Gastroesophageal sphincter (tissue), 4 donors: ENCODE measurements at regions not wholly inside any gene's neighbourhood (a gene's known extent, or its start where the extent isn't known, plus 50 kb on each side); places are given as distances from the start of the nearest gene placed in this dataset.

Experiments used
- ATAC-seq: fragments of 150-250 bp; one replicate; pipeline ENCODE4 v1.9.1; 2016; ENCODE audit warnings: mild to moderate bottlenecking, moderate library complexity
- H3K27ac ChIP-seq, 4 donors: fragments of 200-600 bp; sonication (generic) in 3 of 4; 1 replicate in 3 of 4; 2 replicates in 1 of 4; pipeline ENCODE4 v1.5.1; 2016 to 2019
- H3K27me3 ChIP-seq: fragments of 200-600 bp; sonication (generic); one replicate; pipeline ENCODE4 v1.5.1; 2019
- H3K36me3 ChIP-seq, 2 donors: fragments of 200-600 bp; sonication (generic); one replicate each; pipeline ENCODE4 v1.5.1; 2019; ENCODE audit warnings: control low read depth in 1 of 2
- H3K4me1 ChIP-seq, 3 donors: fragments of 200-600 bp; sonication (generic); 1 replicate in 2 of 3; 2 replicates in 1 of 3; pipeline ENCODE4 v1.5.1; 2016 to 2019; ENCODE audit warnings: control low read depth in 2 of 3
- H3K4me3 ChIP-seq, 2 donors: fragments of 200-600 bp; sonication (generic); one replicate each; pipeline ENCODE4 v1.5.1; 2019; ENCODE audit warnings: mild to moderate bottlenecking in 1 of 2, moderate library complexity in 1 of 2
- H3K9me3 ChIP-seq, 3 donors: fragments of 200-600 bp; sonication (generic); one replicate each; pipeline ENCODE4 v1.5.1; 2017 to 2019; ENCODE audit warnings: control low read depth in 2 of 3
- CTCF ChIP-seq, 4 experiments: fragments of 200-600 bp in 2 of 4; fragments of 450-650 bp in 2 of 4; sonication (generic) in 1 of 4; IDR thresholded peaks; one replicate each; pipeline ENCODE4 v1.5.1; 2017 to 2019; ENCODE audit warnings: antibody characterized with exemption in 4 of 4, mild to moderate bottlenecking in 2 of 4, moderate library complexity in 2 of 4
- EP300 ChIP-seq: sonication (generic); formaldehyde crosslinking; IDR thresholded peaks from one replicate; pipeline ENCODE4 v1.6.1; 2017; ENCODE audit warnings: antibody characterized with exemption, mild to moderate bottlenecking
- POLR2A ChIP-seq, 2 donors: fragments of 450-650 bp; IDR thresholded peaks; one replicate each; pipeline ENCODE4 v1.6.1; 2017; ENCODE audit warnings: antibody characterized with exemption in 2 of 2, mild to moderate bottlenecking in 2 of 2, moderate library complexity in 1 of 2
- POLR2AphosphoS5 ChIP-seq: sonication (generic); formaldehyde crosslinking; IDR thresholded peaks from one replicate; pipeline ENCODE4 v1.6.1; 2017; ENCODE audit warnings: antibody characterized with exemption
- WGBS, 2 donors: methylation state at CpG; one replicate each; pipeline ENCODE4 v1.1.5; 2018; ENCODE audit warnings: low coverage in 1 of 2; 5-methylcytosine and 5-hydroxymethylcytosine counted together

GRCh38 chr5:167158588-167158987, 1132.9 kb upstream of the WWC1 start:
- H3K4me3 ChIP-seq = no peak overlapping the region
- no peak for ATAC-seq
- H3K36me3 ChIP-seq = no peaks in the 10 kb centered on the region
- TF ChIP-seq EP300 (no peak), POLR2AphosphoS5 (no peak), CTCF (IDR thresholded peaks at IDR 0.05) (no peak), POLR2A (IDR thresholded peaks at IDR 0.05) (no peak)
- no peak overlapping the region for H3K27ac ChIP-seq
- no peaks in the 10 kb centered on the region for H3K27me3 ChIP-seq
- H3K4me1 ChIP-seq = no peaks in the 10 kb centered on the region
- H3K9me3 ChIP-seq = no peaks in the 10 kb centered on the region

- Histone ChIP-seq H3K36me3 (no peaks in the 10 kb centered on the region), H3K4me3 (no peak overlapping the region), H3K27me3 (no peaks in the 10 kb centered on the region), H3K9me3 (no peaks in the 10 kb centered on the region), H3K27ac (no peak overlapping the region), H3K4me1 (no peaks in the 10 kb centered on the region)
- ATAC-seq = no peak
- TF ChIP-seq CTCF (IDR thresholded peaks at IDR 0.05) (no peak), POLR2A (IDR thresholded peaks at IDR 0.05) (no peak), EP300 (no peak), POLR2AphosphoS5 (no peak)
- WGBS, 2 donors = 78 to 85% methylated on average over 4 of the region's 4 CpGs
Observed at GRCh38 chr5:167160388-167160787, 1131.1 kb upstream of the WWC1 start.

- Histone ChIP-seq H3K27ac (no peak overlapping the region), H3K36me3 (no peaks in the 10 kb centered on the region), H3K27me3 (no peaks in the 10 kb centered on the region), H3K4me3 (no peak overlapping the region), H3K4me1 (no peaks in the 10 kb centered on the region), H3K9me3 (no peaks in the 10 kb centered on the region)
- WGBS, 2 donors = 81 to 100% methylated on average over 1 to 2 of the region's 2 CpGs
- TF ChIP-seq POLR2AphosphoS5 (no peak), CTCF (IDR thresholded peaks at IDR 0.05) (no peak), EP300 (no peak), POLR2A (IDR thresholded peaks at IDR 0.05) (no peak)
- ATAC-seq = no peak
Observed at GRCh38 chr5:167166696-167167095, 1124.7 kb upstream of the WWC1 start.

- H3K27me3 ChIP-seq = no peaks in the 10 kb centered on the region
- ATAC-seq = no peak
- TF ChIP-seq EP300 (no peak), POLR2A (IDR thresholded peaks at IDR 0.05) (no peak), POLR2AphosphoS5 (no peak), CTCF (IDR thresholded peaks at IDR 0.05) (no peak)
- no peaks in the 10 kb centered on the region for H3K36me3 ChIP-seq
- WGBS, 2 donors = 34 to 41% methylated on average over 8 of the region's 8 CpGs
- H3K27ac ChIP-seq = no peak overlapping the region
- H3K9me3 ChIP-seq = no peaks in the 10 kb centered on the region
- no peaks in the 10 kb centered on the region for H3K4me1 ChIP-seq
- H3K4me3 ChIP-seq = no peak overlapping the region
Observed at GRCh38 chr5:167167191-167167795, 1124.2 kb upstream of the WWC1 start.

GRCh38 chr5:167168971-167169370, 1122.5 kb upstream of the WWC1 start:
- no peak for TF ChIP-seq EP300
- no peak for TF ChIP-seq POLR2A (IDR thresholded peaks at IDR 0.05)
- no peak for TF ChIP-seq CTCF (IDR thresholded peaks at IDR 0.05)
- no peak for TF ChIP-seq POLR2AphosphoS5

More at GRCh38 chr5:167168971-167169370, 1122.5 kb upstream of the WWC1 start:
- no peak overlapping the region for H3K27ac ChIP-seq
- no peak overlapping the region for H3K4me3 ChIP-seq
- no peak for ATAC-seq
- no peaks in the 10 kb centered on the region for H3K9me3 ChIP-seq
- H3K27me3 ChIP-seq = no peaks in the 10 kb centered on the region
- 93 to 97% methylated on average over 4 of the region's 6 CpGs for WGBS, 2 donors
- H3K36me3 ChIP-seq = no peaks in the 10 kb centered on the region
- H3K4me1 ChIP-seq = no peaks in the 10 kb centered on the region
